PC-3 (cell line): ENCODE measurements at regions not wholly inside any gene's neighbourhood (a gene's known extent, or its start where the extent isn't known, plus 50 kb on each side); places are given as distances from the start of the nearest gene placed in this dataset.

Source experiments
- ATAC-seq: fragments of 200-7000 bp; cut with Tn5 transposase; 2 replicates; pipeline ENCODE4 v1.9.1; 2020; ENCODE audit warnings: mild to moderate bottlenecking, moderate library complexity
- BruUV-seq: library from RNA; stranded (reverse); fragments of 400-500 nt; replicated peaks from 2 replicates; lab custom pipeline; 2021; lab: Mats Ljungman, UMichigan
- CTCF ChIA-PET: fragments of 300-600 bp; sonication (Branson Sonifier 250); formaldehyde crosslinking; loops from one replicate; lab custom pipeline; 2022; ENCODE audit warnings: antibody characterized with exemption; lab: Charles Lee
- POLR2A ChIA-PET: fragments of 300-600 bp; sonication (Branson Sonifier 250); formaldehyde crosslinking; loops from one replicate; lab custom pipeline; 2022; ENCODE audit warnings: antibody characterized with exemption; ENCODE audit not compliant: unreplicated experiment; lab: Charles Lee
- DNase-seq: peaks from one replicate; pipeline ENCODE4 v3.0.0-alpha.2; 2015
- H2AFZ ChIP-seq: fragments of 300-600 bp; sonication (generic); 2 replicates; pipeline ENCODE4 v1.6.0; 2016; ENCODE audit warnings: antibody characterized with exemption, low read length
- H3F3A ChIP-seq: fragments of 300-600 bp; sonication (generic); one replicate; pipeline ENCODE4 v1.6.0; 2017; ENCODE audit warnings: antibody characterized with exemption, low read length, control low read depth, mild to moderate bottlenecking; ENCODE audit not compliant: unreplicated experiment
- H3K27ac ChIP-seq: fragments of 300-600 bp; sonication (generic); 2 replicates; pipeline ENCODE4 v1.5.1; 2016; ENCODE audit warnings: mild to moderate bottlenecking, low read length
- H3K27me3 ChIP-seq: fragments of 300-600 bp; sonication (generic); 2 replicates; pipeline ENCODE4 v1.6.1; 2016; ENCODE audit warnings: low read length, mixed read lengths
- H3K36me3 ChIP-seq: fragments of 300-600 bp; sonication (generic); 2 replicates; pipeline ENCODE4 v1.6.1; 2016; ENCODE audit warnings: low read depth, mixed run types, low read length, mixed read lengths
- H3K4me1 ChIP-seq: fragments of 300-600 bp; sonication (generic); 2 replicates; pipeline ENCODE4 v1.5.1; 2016; ENCODE audit warnings: low read length; ENCODE audit not compliant: insufficient read depth
- H3K4me2 ChIP-seq: fragments of 300-600 bp; sonication (generic); 2 replicates; pipeline ENCODE4 v1.6.0; 2016; ENCODE audit warnings: low read length
- H3K4me3 ChIP-seq: fragments of 300-600 bp; sonication (generic); 2 replicates; pipeline ENCODE4 v1.5.1; 2016; ENCODE audit warnings: mild to moderate bottlenecking, low read length, mixed read lengths
- H3K79me2 ChIP-seq: fragments of 300-600 bp; sonication (generic); 2 replicates; pipeline ENCODE4 v1.6.1; 2017; ENCODE audit warnings: low read length, mixed read lengths
- H3K9ac ChIP-seq: fragments of 300-600 bp; sonication (generic); 2 replicates; pipeline ENCODE4 v1.6.0; 2016; ENCODE audit warnings: mild to moderate bottlenecking, low read length
- H3K9me2 ChIP-seq: fragments of 300-600 bp; sonication (generic); replicated peaks from 2 replicates; pipeline ENCODE4 v1.6.1; 2016; ENCODE audit warnings: mixed run types, low read length, mixed read lengths
- H3K9me3 ChIP-seq: fragments of 300-600 bp; sonication (generic); 2 replicates; pipeline ENCODE4 v1.6.1; 2016; ENCODE audit warnings: low read length, mixed read lengths
- H4K20me1 ChIP-seq: fragments of 300-600 bp; sonication (generic); 2 replicates; pipeline ENCODE4 v1.6.1; 2016; ENCODE audit warnings: low read length, mixed read lengths
- CTCF ChIP-seq: fragments of 300-600 bp; sonication (generic); conservative IDR thresholded peaks from 2 replicates; pipeline ENCODE4 v1.5.1; 2017; ENCODE audit warnings: antibody characterized with exemption, low read depth, mild to moderate bottlenecking, low read length
- EZH2 ChIP-seq: fragments of 300-600 bp; sonication (generic); IDR thresholded peaks from one replicate; pipeline ENCODE4 v1.6.1; 2017; ENCODE audit warnings: antibody characterized with exemption, mild to moderate bottlenecking, low read length; ENCODE audit not compliant: unreplicated experiment
- EZH2phosphoT487 ChIP-seq: fragments of 300-600 bp; sonication (generic); IDR thresholded peaks from 2 replicates; pipeline ENCODE4 v1.6.1; 2018; ENCODE audit warnings: mild to moderate bottlenecking, antibody characterized with exemption, low read length, borderline replicate concordance
- intact Hi-C: fragments of 100-400 bp; cut with micrococcal nuclease; formaldehyde crosslinking; loops from 2 replicates; pipeline ENCODE4 v1.9.0; 2023

GRCh38 chr20:20966171-20966570, 140.0 kb downstream of the LINC00237 start:
- BruUV-seq: no TSS peak
- Histone ChIP-seq H4K20me1 (no peaks in the 10 kb centered on the region), H2AFZ (no peak overlapping the region), H3K36me3 (no peaks in the 10 kb centered on the region), H3K9ac (no peak overlapping the region), H3K79me2 (no peaks in the 10 kb centered on the region), H3K4me3 (no peak overlapping the region), H3F3A (no peaks in the 10 kb centered on the region), H3K9me3 (no peaks in the 10 kb centered on the region), H3K27ac (no peak overlapping the region), H3K9me2 (no peaks in the 10 kb centered on the region), H3K4me1 (no peaks in the 10 kb centered on the region), H3K4me2 (no peak overlapping the region), H3K27me3 (peaks cover 80% of the 10 kb centered on the region)
- intact Hi-C loops: no loop called here
- ChIA-PET CTCF (no interaction called here), POLR2A (no interaction called here)
- no peak for DNase-seq
- TF ChIP-seq CTCF (no peak), EZH2phosphoT487 (no peak), EZH2 (no peak)
- no peak for ATAC-seq

GRCh38 chr20:20959031-20959755, 147.0 kb downstream of the LINC00237 start:
- Histone ChIP-seq H3K4me1 (no peaks in the 10 kb centered on the region), H3K9me3 (no peaks in the 10 kb centered on the region), H3K4me2 (no peak overlapping the region), H3K79me2 (no peaks in the 10 kb centered on the region), H3K9ac (no peak overlapping the region), H3K4me3 (no peak overlapping the region), H4K20me1 (no peaks in the 10 kb centered on the region), H2AFZ (no peak overlapping the region), H3K27me3 (peaks cover 38% of the 10 kb centered on the region), H3K27ac (no peak overlapping the region), H3K9me2 (no peaks in the 10 kb centered on the region), H3K36me3 (no peaks in the 10 kb centered on the region), H3F3A (no peaks in the 10 kb centered on the region)
- TF ChIP-seq EZH2phosphoT487 (no peak), EZH2 (no peak), CTCF (no peak)
- ATAC-seq (no peak), DNase-seq (no peak)
- no TSS peak for BruUV-seq
- POLR2A ChIA-PET: no interaction called here
- intact Hi-C loops: no loop called here
- CTCF ChIA-PET: no interaction called here

DNA sequence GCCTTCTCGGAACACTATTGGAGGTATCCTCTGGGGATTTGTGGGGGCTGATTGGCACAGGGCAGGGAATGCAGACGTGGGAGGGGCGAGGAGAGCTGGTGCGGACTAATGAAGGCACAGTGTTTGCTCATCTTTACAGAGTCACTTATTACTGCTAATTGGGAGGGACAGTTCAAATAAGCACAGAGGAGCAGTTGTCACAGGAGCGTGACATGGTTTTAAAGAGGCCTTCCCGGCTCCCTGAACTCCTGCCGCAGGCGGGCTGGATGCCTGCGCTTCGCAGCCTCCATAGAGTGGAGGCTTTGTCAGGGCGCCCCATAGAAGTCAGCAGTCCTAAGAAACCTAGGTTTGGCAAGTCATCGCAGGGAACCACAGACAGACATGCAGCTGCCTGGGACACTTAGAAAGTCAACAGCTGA, 149.6 kb downstream of the LINC00237 start:
- POLR2A ChIA-PET: no interaction called here
- H3K9ac ChIP-seq: no peak overlapping the region
- ATAC-seq (no peak), DNase-seq (no peak)
- H2AFZ ChIP-seq: no peak overlapping the region
- H3K79me2 ChIP-seq: no peaks in the 10 kb centered on the region
- no peaks in the 10 kb centered on the region for H3F3A ChIP-seq
- intact Hi-C loops: no loop called here
- peaks cover 39% of the 10 kb centered on the region for H3K27me3 ChIP-seq
- CTCF ChIA-PET: no interaction called here
- no peaks in the 10 kb centered on the region for H3K4me1 ChIP-seq
- H3K9me3 ChIP-seq: no peaks in the 10 kb centered on the region
- TF ChIP-seq CTCF (no peak), EZH2phosphoT487 (no peak), EZH2 (no peak)
- H3K27ac ChIP-seq: no peak overlapping the region
- no peak overlapping the region for H3K4me3 ChIP-seq
- no TSS peak for BruUV-seq
- no peak overlapping the region for H3K4me2 ChIP-seq
- H3K9me2 ChIP-seq: no peaks in the 10 kb centered on the region
- no peaks in the 10 kb centered on the region for H3K36me3 ChIP-seq
- no peaks in the 10 kb centered on the region for H4K20me1 ChIP-seq
